ENCODE measurements at regions not wholly inside any gene's neighbourhood (a gene's known extent, or its start where the extent isn't known, plus 50 kb on each side); places are given as distances from the start of the nearest gene placed in this dataset.

DNA sequence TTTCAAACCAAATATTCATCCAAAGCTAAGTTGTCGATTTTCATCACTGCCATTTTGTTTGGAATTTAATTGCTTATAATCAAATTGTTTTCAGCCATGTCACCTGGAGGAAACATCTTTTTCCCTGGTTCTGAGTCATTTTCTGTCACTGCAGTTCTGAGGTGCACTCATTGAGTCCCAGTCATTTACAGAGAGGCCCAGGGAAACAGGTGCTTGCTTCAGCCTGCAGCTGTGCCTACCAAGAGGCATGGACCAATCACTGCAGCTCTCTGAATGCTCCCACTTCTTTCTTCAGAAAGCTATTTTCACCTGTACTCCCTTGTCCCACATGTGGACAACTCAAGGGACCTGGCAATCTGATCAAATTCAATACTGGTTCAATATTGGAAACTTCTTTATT, 308.1 kb downstream of the COG6 start:
- TF ChIP-seq JUN (CRISPR knock-in tag; IDR thresholded peaks at IDR 0.05) (no peak), ELF4 (CRISPR knock-in tag; IDR thresholded peaks at IDR 0.05; ENCODE audit: low read depth) (no peak), CREB1 (CRISPR knock-in tag; IDR thresholded peaks at IDR 0.05) (no peak), CREM (CRISPR knock-in tag; IDR thresholded peaks at IDR 0.05) (no peak), ZNF317 (CRISPR knock-in tag; IDR thresholded peaks at IDR 0.05; ENCODE audit: borderline replicate concordance, low read depth) (no peak), ZNF263 (CRISPR knock-in tag; IDR thresholded peaks at IDR 0.05; ENCODE audit: low read depth) (no peak), TP53 (CRISPR knock-in tag; IDR thresholded peaks at IDR 0.05) (no peak), ZNF121 (CRISPR knock-in tag; IDR thresholded peaks at IDR 0.05) (no peak), SP1 (CRISPR knock-in tag; conservative IDR thresholded peaks at IDR 0.05) (no peak)
- TF ChIP-seq, protein P1, sequence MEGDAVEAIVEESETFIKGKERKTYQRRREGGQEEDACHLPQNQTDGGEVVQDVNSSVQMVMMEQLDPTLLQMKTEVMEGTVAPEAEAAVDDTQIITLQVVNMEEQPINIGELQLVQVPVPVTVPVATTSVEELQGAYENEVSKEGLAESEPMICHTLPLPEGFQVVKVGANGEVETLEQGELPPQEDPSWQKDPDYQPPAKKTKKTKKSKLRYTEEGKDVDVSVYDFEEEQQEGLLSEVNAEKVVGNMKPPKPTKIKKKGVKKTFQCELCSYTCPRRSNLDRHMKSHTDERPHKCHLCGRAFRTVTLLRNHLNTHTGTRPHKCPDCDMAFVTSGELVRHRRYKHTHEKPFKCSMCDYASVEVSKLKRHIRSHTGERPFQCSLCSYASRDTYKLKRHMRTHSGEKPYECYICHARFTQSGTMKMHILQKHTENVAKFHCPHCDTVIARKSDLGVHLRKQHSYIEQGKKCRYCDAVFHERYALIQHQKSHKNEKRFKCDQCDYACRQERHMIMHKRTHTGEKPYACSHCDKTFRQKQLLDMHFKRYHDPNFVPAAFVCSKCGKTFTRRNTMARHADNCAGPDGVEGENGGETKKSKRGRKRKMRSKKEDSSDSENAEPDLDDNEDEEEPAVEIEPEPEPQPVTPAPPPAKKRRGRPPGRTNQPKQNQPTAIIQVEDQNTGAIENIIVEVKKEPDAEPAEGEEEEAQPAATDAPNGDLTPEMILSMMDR (IDR thresholded peaks at IDR 0.05), result no peak
- TF ChIP-seq, protein P2, sequence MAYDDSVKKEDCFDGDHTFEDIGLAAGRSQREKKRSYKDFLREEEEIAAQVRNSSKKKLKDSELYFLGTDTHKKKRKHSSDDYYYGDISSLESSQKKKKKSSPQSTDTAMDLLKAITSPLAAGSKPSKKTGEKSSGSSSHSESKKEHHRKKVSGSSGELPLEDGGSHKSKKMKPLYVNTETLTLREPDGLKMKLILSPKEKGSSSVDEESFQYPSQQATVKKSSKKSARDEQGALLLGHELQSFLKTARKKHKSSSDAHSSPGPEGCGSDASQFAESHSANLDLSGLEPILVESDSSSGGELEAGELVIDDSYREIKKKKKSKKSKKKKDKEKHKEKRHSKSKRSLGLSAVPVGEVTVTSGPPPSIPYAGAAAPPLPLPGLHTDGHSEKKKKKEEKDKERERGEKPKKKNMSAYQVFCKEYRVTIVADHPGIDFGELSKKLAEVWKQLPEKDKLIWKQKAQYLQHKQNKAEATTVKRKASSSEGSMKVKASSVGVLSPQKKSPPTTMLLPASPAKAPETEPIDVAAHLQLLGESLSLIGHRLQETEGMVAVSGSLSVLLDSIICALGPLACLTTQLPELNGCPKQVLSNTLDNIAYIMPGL (CRISPR knock-in tag; IDR thresholded peaks at IDR 0.05), result no peak
- TF ChIP-seq, protein P3, sequence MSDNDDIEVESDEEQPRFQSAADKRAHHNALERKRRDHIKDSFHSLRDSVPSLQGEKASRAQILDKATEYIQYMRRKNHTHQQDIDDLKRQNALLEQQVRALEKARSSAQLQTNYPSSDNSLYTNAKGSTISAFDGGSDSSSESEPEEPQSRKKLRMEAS (CRISPR knock-in tag; IDR thresholded peaks at IDR 0.05), result no peak
- TF ChIP-seq, protein P4, sequence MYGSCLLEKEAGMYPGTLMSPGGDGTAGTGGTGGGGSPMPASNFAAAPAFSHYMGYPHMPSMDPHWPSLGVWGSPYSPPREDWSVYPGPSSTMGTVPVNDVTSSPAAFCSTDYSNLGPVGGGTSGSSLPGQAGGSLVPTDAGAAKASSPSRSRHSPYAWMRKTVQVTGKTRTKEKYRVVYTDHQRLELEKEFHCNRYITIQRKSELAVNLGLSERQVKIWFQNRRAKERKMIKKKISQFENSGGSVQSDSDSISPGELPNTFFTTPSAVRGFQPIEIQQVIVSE (CRISPR knock-in tag; IDR thresholded peaks at IDR 0.05; ENCODE audit: borderline replicate concordance), result no peak
- TF ChIP-seq, protein P5, sequence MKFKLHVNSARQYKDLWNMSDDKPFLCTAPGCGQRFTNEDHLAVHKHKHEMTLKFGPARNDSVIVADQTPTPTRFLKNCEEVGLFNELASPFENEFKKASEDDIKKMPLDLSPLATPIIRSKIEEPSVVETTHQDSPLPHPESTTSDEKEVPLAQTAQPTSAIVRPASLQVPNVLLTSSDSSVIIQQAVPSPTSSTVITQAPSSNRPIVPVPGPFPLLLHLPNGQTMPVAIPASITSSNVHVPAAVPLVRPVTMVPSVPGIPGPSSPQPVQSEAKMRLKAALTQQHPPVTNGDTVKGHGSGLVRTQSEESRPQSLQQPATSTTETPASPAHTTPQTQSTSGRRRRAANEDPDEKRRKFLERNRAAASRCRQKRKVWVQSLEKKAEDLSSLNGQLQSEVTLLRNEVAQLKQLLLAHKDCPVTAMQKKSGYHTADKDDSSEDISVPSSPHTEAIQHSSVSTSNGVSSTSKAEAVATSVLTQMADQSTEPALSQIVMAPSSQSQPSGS (CRISPR knock-in tag; IDR thresholded peaks at IDR 0.05; ENCODE audit: borderline replicate concordance, low read depth), result no peak
